Right lobe of liver (tissue), 6 donors: ENCODE measurements at regions not wholly inside any gene's neighbourhood (a gene's known extent, or its start where the extent isn't known, plus 50 kb on each side); places are given as distances from the start of the nearest gene placed in this dataset.

Experiments
- ATAC-seq, 4 donors: fragments of 200-7000 bp; cut with Tn5 transposase; one replicate each; pipeline ENCODE4 v1.9.1; 2020; ENCODE audit warnings: mild to moderate bottlenecking in 4 of 4, moderate library complexity in 4 of 4
- DNase-seq, 3 donors: peaks; one replicate each; pipeline ENCODE4 v3.0.0-alpha.2; 2020
- H3K27ac ChIP-seq, 3 donors: fragments of 200-600 bp; one replicate each; pipeline ENCODE4 v1.8.0; 2022
- H3K27me3 ChIP-seq, 2 donors: fragments of 200-600 bp; one replicate each; pipeline ENCODE4 v1.8.0; 2022
- H3K36me3 ChIP-seq, 4 donors: fragments of 200-600 bp; sonication (generic) in 1 of 4; one replicate each; pipeline versions ENCODE4 v1.5.1 to v1.8.0; 2017 to 2022; ENCODE audit warnings: control low read depth in 1 of 4
- H3K4me1 ChIP-seq, 4 donors: fragments of 200-600 bp; sonication (generic) in 1 of 4; one replicate each; pipeline versions ENCODE4 v1.5.1 to v1.8.0; 2017 to 2022; ENCODE audit warnings: control low read depth in 1 of 4
- H3K4me3 ChIP-seq, 3 donors: fragments of 200-600 bp; one replicate each; pipeline ENCODE4 v1.8.0; 2022
- H3K9me3 ChIP-seq, 4 donors: fragments of 200-600 bp; sonication (generic) in 1 of 4; one replicate each; pipeline versions ENCODE4 v1.5.1 to v1.8.0; 2017 to 2022; ENCODE audit warnings: control low read depth in 1 of 4
- POLR2A ChIP-seq: fragments of 450-650 bp; IDR thresholded peaks from one replicate; pipeline ENCODE4 v1.6.1; 2017; ENCODE audit warnings: antibody characterized with exemption, mild to moderate bottlenecking
- WGBS: methylation state at CpG from one replicate; pipeline ENCODE4 v1.1.6; 2018; ENCODE audit warnings: low coverage, low lambda C conversion rate; ENCODE audit not compliant: insufficient coverage; ENCODE audit errors: missing lambda C conversion rate; 5-methylcytosine and 5-hydroxymethylcytosine counted together
- intact Hi-C, 2 donors: fragments of 100-400 bp; cut with DNase I; formaldehyde crosslinking; loops; one replicate each; pipeline versions ENCODE4 v1.11.2 to v1.14.1; 2022
- TF ChIP-seq, protein P1 (sequence below), 4 donors: fragments of 200-600 bp in 3 of 4; fragments of 450-650 bp in 1 of 4; IDR thresholded peaks; one replicate each; pipeline versions ENCODE4 v1.5.1 to v1.8.0; 2016 to 2022; ENCODE audit warnings: antibody characterized with exemption in 4 of 4, mild to moderate bottlenecking in 2 of 4
- donor health status: DM: no; HTN: yes; CAD: no.
- donor health status: DM: no; HTN: no; CAD: no.
- donor health status: DM: no; HTN: no; CAD: no.
- donor health status: DM: no; HTN: yes; CAD: no.
- donor health status: DM: no; HTN: yes; CAD: no.

- no peaks in the 10 kb centered on the region for H3K9me3 ChIP-seq
- DNase-seq (no peak), ATAC-seq (no peak)
- TF ChIP-seq, protein P1, sequence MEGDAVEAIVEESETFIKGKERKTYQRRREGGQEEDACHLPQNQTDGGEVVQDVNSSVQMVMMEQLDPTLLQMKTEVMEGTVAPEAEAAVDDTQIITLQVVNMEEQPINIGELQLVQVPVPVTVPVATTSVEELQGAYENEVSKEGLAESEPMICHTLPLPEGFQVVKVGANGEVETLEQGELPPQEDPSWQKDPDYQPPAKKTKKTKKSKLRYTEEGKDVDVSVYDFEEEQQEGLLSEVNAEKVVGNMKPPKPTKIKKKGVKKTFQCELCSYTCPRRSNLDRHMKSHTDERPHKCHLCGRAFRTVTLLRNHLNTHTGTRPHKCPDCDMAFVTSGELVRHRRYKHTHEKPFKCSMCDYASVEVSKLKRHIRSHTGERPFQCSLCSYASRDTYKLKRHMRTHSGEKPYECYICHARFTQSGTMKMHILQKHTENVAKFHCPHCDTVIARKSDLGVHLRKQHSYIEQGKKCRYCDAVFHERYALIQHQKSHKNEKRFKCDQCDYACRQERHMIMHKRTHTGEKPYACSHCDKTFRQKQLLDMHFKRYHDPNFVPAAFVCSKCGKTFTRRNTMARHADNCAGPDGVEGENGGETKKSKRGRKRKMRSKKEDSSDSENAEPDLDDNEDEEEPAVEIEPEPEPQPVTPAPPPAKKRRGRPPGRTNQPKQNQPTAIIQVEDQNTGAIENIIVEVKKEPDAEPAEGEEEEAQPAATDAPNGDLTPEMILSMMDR (IDR thresholded peaks at IDR 0.05) = no peak
- no peak for TF ChIP-seq POLR2A
- no peaks in the 10 kb centered on the region for H3K4me1 ChIP-seq
- intact Hi-C loops = no loop called here
- H3K4me3 ChIP-seq = no peak overlapping the region
- 55% methylated on average over 2 of the region's 2 CpGs for WGBS
- H3K27me3 ChIP-seq = no peaks in the 10 kb centered on the region
- H3K36me3 ChIP-seq = no peaks in the 10 kb centered on the region
- no peak overlapping the region for H3K27ac ChIP-seq
These were observed 683.8 kb upstream of the ATXN8OS start for GRCh38 chr13:69423844-69424243.

DNA sequence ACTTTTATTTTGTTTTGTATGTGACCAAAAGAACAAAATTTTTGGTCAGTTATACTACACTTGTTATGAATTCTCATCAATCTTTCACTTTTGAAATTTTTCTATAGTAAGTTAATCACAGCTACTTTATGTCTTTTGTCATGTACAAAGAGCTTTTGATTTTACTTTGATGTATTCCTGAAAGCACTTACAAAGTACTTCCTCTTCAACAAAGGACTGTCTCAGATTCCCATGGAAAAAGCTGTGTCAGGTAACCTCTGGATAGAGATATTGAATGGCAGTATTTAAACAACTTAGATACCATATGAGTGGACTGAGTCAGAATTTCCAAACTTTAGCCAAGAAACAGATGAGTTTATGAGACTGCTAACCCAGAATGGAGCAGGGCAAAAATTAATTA, 689.3 kb upstream of the ATXN8OS start:
- no peaks in the 10 kb centered on the region for H3K4me1 ChIP-seq
- no peak for ATAC-seq
- intact Hi-C loops = no loop called here

DNA sequence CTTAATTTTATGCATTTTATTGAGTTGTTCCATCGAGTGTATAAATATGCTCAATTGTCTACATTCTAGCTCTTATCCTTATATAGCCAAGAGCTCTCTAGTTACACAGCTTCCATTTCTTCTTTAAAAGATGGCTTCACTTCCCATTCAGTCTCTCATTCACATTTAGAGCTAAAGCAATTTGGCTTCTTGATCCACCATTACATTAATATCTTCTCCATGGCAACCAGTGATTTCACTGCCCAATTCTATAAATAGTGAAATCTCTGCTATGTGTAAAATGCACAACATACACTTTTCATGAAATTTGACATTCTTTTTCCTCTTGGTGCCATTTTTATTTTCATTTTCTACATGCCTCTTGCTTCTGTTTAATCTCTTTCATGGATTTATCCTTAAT, 696.9 kb upstream of the ATXN8OS start:
- no peak for TF ChIP-seq POLR2A
- TF ChIP-seq, protein P1 (IDR thresholded peaks at IDR 0.05) = no peak
- no peak for ATAC-seq
- no peaks in the 10 kb centered on the region for H3K9me3 ChIP-seq

More for the DNA sequence above, 689.3 kb upstream of the ATXN8OS start:
- Histone ChIP-seq H3K27ac (no peak overlapping the region), H3K27me3 (no peaks in the 10 kb centered on the region), H3K9me3 (no peaks in the 10 kb centered on the region), H3K36me3 (no peaks in the 10 kb centered on the region), H3K4me3 (no peak overlapping the region)
- TF ChIP-seq POLR2A = no peak
- DNase-seq = no peak

DNA sequence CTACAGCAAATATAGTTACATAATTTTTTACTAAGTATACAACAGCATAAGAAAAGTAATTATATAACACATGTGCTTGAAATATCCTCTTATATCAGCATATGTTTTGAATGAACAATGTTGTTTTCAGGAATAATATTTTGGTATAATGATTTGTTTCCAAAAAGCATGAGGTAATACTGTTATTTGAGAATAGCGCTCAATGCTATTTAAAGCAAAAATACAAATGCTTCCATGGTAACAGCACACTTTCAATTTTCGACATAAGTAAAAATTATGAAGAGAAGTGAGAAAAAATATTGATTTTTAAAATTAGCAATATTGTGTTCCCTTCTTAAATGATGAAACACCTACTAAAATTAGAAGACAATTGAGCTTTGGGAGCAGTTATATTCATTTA, 715.9 kb upstream of the ATXN8OS start:
- no peaks in the 10 kb centered on the region for H3K36me3 ChIP-seq
- 53% methylated on average over 2 of the region's 2 CpGs for WGBS
- no peaks in the 10 kb centered on the region for H3K4me1 ChIP-seq
- no peak overlapping the region for H3K4me3 ChIP-seq
- intact Hi-C loops = no loop called here
- no peak for DNase-seq
- no peaks in the 10 kb centered on the region for H3K9me3 ChIP-seq
- no peaks in the 10 kb centered on the region for H3K27me3 ChIP-seq
- no peak for ATAC-seq
- no peak overlapping the region for H3K27ac ChIP-seq
- TF ChIP-seq POLR2A = no peak
- TF ChIP-seq, protein P1 (IDR thresholded peaks at IDR 0.05) = no peak

More for the DNA sequence above, 696.9 kb upstream of the ATXN8OS start:
- WGBS = 50% methylated on average over 1 of the region's 1 CpG
- no peak overlapping the region for H3K27ac ChIP-seq
- no peak overlapping the region for H3K4me3 ChIP-seq
- intact Hi-C loops = no loop called here
- no peaks in the 10 kb centered on the region for H3K27me3 ChIP-seq
- no peaks in the 10 kb centered on the region for H3K4me1 ChIP-seq
- no peak for DNase-seq
- no peaks in the 10 kb centered on the region for H3K36me3 ChIP-seq

- Histone ChIP-seq H3K27me3 (no peaks in the 10 kb centered on the region), H3K4me3 (no peak overlapping the region), H3K27ac (no peak overlapping the region), H3K4me1 (no peaks in the 10 kb centered on the region), H3K36me3 (no peaks in the 10 kb centered on the region), H3K9me3 (no peaks in the 10 kb centered on the region)
- intact Hi-C loops = no loop called here
- DNase-seq (no peak), ATAC-seq (no peak)
- 40% methylated on average over 4 of the region's 4 CpGs for WGBS
- TF ChIP-seq, protein P1 (IDR thresholded peaks at IDR 0.05) = no peak
- no peak for TF ChIP-seq POLR2A
These were observed 717.7 kb upstream of the ATXN8OS start for GRCh38 chr13:69389899-69390298.
